ENCODE measurements at regions not wholly inside any gene's neighbourhood (a gene's known extent, or its start where the extent isn't known, plus 50 kb on each side); places are given as distances from the start of the nearest gene placed in this dataset.

DNA sequence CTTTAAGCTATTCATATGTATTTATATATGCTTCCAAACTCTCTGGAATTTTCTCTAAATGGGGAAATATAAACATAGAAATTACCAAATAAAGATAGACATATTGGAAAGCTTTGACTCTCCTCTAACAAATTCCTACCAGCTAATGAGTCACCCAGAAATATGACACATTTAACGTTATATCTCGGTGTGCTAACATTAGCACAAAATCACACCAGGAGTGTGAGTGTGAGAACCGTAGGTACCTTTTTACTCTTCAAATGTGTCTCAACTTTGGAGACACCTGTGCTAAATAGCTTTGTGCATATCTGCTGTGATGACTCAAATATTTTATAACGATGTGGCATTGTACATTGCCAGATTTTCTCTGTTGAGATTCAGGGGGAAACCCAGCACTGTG, 714.4 kb downstream of the METTL15 start:
- TF ChIP-seq EZH2 (IDR thresholded peaks at IDR 0.05) = no peak
- TF ChIP-seq FOXP2 (optimal IDR thresholded peaks at IDR 0.05; ENCODE audit: control extremely low read depth, extremely low read length, insufficient read depth) = no peak
